ENCODE measurements at regions not wholly inside any gene's neighbourhood (a gene's known extent, or its start where the extent isn't known, plus 50 kb on each side); places are given as distances from the start of the nearest gene placed in this dataset.

DNA sequence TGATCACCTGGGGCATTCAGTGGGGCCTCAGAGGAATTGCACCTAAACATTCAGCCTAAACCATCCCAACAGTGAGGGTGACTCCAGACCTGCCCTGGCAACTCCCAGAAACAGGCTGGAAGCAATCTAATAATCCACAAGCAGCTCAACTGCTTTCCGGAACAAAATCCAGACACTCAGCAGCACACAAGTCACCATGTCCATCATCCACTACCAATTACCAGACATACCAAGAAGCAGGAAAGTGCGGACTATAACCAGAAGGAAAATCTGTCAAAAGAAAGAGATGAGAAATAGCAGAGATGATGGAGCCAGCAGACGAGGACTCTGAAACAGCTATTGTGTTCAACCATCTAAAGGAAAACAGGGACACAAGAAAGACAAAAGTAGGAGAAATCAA lies 342.6 kb upstream of the ZMIZ1 start:
- TF ChIP-seq, protein P1, sequence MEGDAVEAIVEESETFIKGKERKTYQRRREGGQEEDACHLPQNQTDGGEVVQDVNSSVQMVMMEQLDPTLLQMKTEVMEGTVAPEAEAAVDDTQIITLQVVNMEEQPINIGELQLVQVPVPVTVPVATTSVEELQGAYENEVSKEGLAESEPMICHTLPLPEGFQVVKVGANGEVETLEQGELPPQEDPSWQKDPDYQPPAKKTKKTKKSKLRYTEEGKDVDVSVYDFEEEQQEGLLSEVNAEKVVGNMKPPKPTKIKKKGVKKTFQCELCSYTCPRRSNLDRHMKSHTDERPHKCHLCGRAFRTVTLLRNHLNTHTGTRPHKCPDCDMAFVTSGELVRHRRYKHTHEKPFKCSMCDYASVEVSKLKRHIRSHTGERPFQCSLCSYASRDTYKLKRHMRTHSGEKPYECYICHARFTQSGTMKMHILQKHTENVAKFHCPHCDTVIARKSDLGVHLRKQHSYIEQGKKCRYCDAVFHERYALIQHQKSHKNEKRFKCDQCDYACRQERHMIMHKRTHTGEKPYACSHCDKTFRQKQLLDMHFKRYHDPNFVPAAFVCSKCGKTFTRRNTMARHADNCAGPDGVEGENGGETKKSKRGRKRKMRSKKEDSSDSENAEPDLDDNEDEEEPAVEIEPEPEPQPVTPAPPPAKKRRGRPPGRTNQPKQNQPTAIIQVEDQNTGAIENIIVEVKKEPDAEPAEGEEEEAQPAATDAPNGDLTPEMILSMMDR (IDR thresholded peaks at IDR 0.05), result no peak
- TF ChIP-seq POLR2A (IDR thresholded peaks at IDR 0.05), result no peak
- Histone ChIP-seq H3K9me3 (no peaks in the 10 kb centered on the region), H3K27me3 (no peaks in the 10 kb centered on the region), H3K27ac (no peak overlapping the region), H3K4me3 (no peak overlapping the region), H3K36me3 (no peaks in the 10 kb centered on the region), H3K4me1 (no peaks in the 10 kb centered on the region)
- intact Hi-C loops (cut with DNase I), result no loop called here
- 92% methylated on average over 3 of the region's 3 CpGs for WGBS (ENCODE audit: insufficient coverage, low coverage, low lambda C conversion rate, missing lambda C conversion rate)
- DNase-seq, result no peak
- ATAC-seq, result no peak

DNA sequence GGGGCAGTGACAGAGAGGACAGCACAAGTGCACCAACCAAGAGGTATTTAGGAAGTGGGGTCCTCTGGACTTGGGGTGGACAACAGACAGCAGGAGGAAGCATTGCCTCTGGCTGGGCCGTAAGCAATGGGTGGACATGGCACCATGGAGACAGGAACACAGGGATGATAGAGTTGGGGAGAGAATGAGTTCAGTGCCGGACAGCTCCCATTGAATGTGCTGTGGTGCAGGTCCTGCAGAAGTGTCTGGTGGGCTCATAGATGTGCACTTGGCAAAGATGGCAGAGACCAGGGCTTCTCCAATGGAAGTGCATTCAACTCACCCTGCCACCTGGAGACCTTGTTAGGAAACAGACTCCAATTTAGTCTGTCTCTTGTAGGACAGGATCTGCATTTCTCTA lies 341.5 kb upstream of the ZMIZ1 start:
- TF ChIP-seq POLR2A (IDR thresholded peaks at IDR 0.05), result no peak
- TF ChIP-seq, protein P1 (IDR thresholded peaks at IDR 0.05), result no peak
- no peak overlapping the region for H3K27ac ChIP-seq
- no CpG with 5 or more reads among the region's 2 CpGs for WGBS (ENCODE audit: insufficient coverage, low coverage, low lambda C conversion rate, missing lambda C conversion rate)

DNA sequence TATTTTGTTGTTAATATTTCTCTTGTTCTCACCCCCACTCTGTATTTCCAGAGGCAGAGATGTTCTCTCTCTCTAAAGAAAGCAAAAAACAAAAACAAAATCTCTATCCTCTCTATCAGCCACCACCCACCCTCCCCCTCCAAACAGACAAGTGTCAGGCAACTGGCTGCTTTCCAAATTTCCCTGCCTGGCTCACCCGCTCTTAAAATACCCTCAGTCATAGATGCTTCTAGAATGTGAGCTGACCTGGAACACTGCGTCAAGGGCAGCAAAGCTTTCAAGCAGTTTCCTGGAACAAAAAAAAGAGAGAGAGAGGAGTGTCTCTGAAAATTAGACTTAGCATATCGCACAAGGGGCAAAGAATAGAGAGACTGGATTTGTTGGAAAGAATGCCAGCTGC lies 341.0 kb upstream of the ZMIZ1 start:
- intact Hi-C loops (cut with DNase I), result no loop called here
- Histone ChIP-seq H3K9me3 (no peaks in the 10 kb centered on the region), H3K27me3 (no peaks in the 10 kb centered on the region), H3K27ac (no peak overlapping the region), H3K36me3 (no peaks in the 10 kb centered on the region), H3K4me3 (no peak overlapping the region), H3K4me1 (no peaks in the 10 kb centered on the region)
- TF ChIP-seq POLR2A (IDR thresholded peaks at IDR 0.05), result no peak
- TF ChIP-seq, protein P1 (IDR thresholded peaks at IDR 0.05), result no peak
- 72% methylated on average over 3 of the region's 3 CpGs for WGBS (ENCODE audit: insufficient coverage, low coverage, low lambda C conversion rate, missing lambda C conversion rate)
- ATAC-seq (no peak), DNase-seq (no peak)

More for the DNA sequence above, 341.5 kb upstream of the ZMIZ1 start:
- H3K27me3 ChIP-seq, result no peaks in the 10 kb centered on the region
- H3K4me3 ChIP-seq, result no peak overlapping the region
- intact Hi-C loops (cut with DNase I), result no loop called here
- no peaks in the 10 kb centered on the region for H3K4me1 ChIP-seq
- ATAC-seq (peak in 1 of 4 donors; percentile 23), DNase-seq (no peak)
- no peaks in the 10 kb centered on the region for H3K36me3 ChIP-seq
- no peaks in the 10 kb centered on the region for H3K9me3 ChIP-seq

DNA sequence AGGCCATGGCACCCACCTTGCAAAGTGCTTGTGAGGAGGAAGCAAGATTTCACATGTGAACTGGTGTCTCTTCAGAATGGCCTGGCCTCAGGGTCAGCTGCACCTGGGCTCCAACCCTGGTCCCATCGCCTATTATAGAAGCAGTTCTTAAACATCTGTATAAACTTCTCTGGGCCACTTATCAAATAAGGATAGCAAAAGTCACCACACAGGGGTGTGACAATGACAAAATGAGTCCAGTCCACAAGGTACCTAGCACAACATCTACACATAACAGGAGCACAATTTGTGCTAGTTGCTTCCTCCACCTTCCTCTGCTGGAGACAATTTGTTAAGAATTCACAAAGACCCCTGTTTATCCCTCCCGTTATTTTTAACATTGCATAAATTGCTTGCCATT lies 340.6 kb upstream of the ZMIZ1 start:
- TF ChIP-seq POLR2A (IDR thresholded peaks at IDR 0.05), result no peak
- TF ChIP-seq, protein P1 (IDR thresholded peaks at IDR 0.05), result no peak
- Histone ChIP-seq H3K27ac (no peak overlapping the region), H3K4me1 (no peaks in the 10 kb centered on the region), H3K36me3 (no peaks in the 10 kb centered on the region), H3K4me3 (no peak overlapping the region), H3K27me3 (no peaks in the 10 kb centered on the region), H3K9me3 (no peaks in the 10 kb centered on the region)
- ATAC-seq (no peak), DNase-seq (no peak)
- intact Hi-C loops (cut with DNase I), result no loop called here
- no CpG with 5 or more reads among the region's 2 CpGs for WGBS (ENCODE audit: insufficient coverage, low coverage, low lambda C conversion rate, missing lambda C conversion rate)

DNA sequence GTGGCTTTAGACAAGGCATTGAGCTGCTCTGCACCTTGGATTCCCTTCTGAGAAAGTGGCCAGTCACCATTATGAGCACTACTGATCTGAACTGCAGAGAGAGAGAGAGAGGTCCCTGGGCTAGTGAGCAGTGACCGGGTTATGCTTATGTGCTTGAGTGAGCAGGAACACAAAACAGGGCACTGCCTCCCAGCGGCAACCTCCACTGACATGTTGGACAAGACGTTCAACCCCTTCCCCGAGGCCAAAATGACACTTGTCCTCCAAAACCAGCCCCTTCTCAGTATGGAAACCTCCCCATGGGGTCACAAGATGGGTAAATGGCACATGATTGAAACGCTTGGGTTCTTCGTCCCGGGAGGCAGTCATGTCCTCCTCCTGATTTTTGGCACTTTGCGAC lies 339.4 kb upstream of the ZMIZ1 start:
- no peaks in the 10 kb centered on the region for H3K27me3 ChIP-seq
- no peak for ATAC-seq
- no peaks in the 10 kb centered on the region for H3K36me3 ChIP-seq
- no peak overlapping the region for H3K4me3 ChIP-seq
- TF ChIP-seq, protein P1 (IDR thresholded peaks at IDR 0.05), result no peak
- no peak for TF ChIP-seq POLR2A (IDR thresholded peaks at IDR 0.05)
- no peaks in the 10 kb centered on the region for H3K9me3 ChIP-seq
- DNase-seq, result no peak
- 89% methylated on average over 5 of the region's 8 CpGs for WGBS (ENCODE audit: insufficient coverage, low coverage, low lambda C conversion rate, missing lambda C conversion rate)
- no peaks in the 10 kb centered on the region for H3K4me1 ChIP-seq
- intact Hi-C loops (cut with DNase I), result no loop called here
- H3K27ac ChIP-seq, result no peak overlapping the region

Measured in right lobe of liver (tissue), 6 donors.